ENCODE measurements at regions not wholly inside any gene's neighbourhood (a gene's known extent, or its start where the extent isn't known, plus 50 kb on each side); places are given as distances from the start of the nearest gene placed in this dataset.

DNA sequence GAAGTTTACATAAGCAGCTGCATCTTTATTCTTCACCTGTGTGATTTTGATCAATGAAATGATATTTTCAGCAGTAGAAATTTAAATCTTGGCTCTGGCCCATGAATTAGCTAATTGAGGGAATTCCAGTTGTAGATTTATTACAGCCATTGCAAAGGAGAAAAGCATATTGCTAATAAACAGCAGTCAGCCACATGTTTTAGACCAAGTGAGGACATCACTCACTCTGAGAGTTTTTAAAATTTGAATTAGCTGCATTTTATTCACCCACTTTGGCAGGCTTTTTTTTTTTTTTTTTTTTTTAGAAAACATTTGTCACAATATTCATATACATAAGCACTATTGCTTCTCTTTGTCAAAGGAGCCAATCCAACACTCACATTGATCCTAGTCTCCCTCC, 479.4 kb upstream of the VRK2 start:
- TF ChIP-seq, protein P1, sequence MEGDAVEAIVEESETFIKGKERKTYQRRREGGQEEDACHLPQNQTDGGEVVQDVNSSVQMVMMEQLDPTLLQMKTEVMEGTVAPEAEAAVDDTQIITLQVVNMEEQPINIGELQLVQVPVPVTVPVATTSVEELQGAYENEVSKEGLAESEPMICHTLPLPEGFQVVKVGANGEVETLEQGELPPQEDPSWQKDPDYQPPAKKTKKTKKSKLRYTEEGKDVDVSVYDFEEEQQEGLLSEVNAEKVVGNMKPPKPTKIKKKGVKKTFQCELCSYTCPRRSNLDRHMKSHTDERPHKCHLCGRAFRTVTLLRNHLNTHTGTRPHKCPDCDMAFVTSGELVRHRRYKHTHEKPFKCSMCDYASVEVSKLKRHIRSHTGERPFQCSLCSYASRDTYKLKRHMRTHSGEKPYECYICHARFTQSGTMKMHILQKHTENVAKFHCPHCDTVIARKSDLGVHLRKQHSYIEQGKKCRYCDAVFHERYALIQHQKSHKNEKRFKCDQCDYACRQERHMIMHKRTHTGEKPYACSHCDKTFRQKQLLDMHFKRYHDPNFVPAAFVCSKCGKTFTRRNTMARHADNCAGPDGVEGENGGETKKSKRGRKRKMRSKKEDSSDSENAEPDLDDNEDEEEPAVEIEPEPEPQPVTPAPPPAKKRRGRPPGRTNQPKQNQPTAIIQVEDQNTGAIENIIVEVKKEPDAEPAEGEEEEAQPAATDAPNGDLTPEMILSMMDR (conservative IDR thresholded peaks at IDR 0.05; ENCODE audit: low read depth, low read length): no peak
- TF ChIP-seq EZH2 (IDR thresholded peaks at IDR 0.05; ENCODE audit: low read length, unreplicated experiment): no peak
